HCT116 (cell line): ENCODE measurements at regions not wholly inside any gene's neighbourhood (a gene's known extent, or its start where the extent isn't known, plus 50 kb on each side); places are given as distances from the start of the nearest gene placed in this dataset.

Experiments
- ATAC-seq: fragments of 200-7000 bp; cut with Tn5 transposase; 2 replicates; pipeline ENCODE4 v1.9.1; 2020; ENCODE audit warnings: mild to moderate bottlenecking, moderate library complexity
- BruUV-seq: library from RNA; stranded (reverse); fragments of 400-500 nt; replicated peaks from 2 replicates; lab custom pipeline; 2021; lab: Mats Ljungman, UMichigan
- CTCF ChIA-PET: fragments of 300-600 bp; sonication (Branson Sonifier 250); formaldehyde crosslinking; loops from one replicate; lab custom pipeline; 2021; ENCODE audit warnings: antibody characterized with exemption; lab: Charles Lee
- POLR2A ChIA-PET: fragments of 300-600, 350-600 bp; sonication (Branson Sonifier 250); formaldehyde crosslinking; loops from one replicate; lab custom pipeline; 2021; ENCODE audit warnings: antibody characterized with exemption; lab: Charles Lee
- RAD21 ChIA-PET, 2 experiments: fragments of 300-600 bp; sonication (Branson Sonifier 250); formaldehyde crosslinking; loops; one replicate each; lab custom pipeline; 2023; ENCODE audit warnings: low total read pairs in 2 of 2; ENCODE audit not compliant: uncharacterized antibody in 2 of 2, unreplicated experiment in 2 of 2, low non-redundant PET in 1 of 2; lab: Charles Lee
- DNase-seq: peaks from one replicate; pipeline ENCODE4 v3.0.0-alpha.2; 2010; ENCODE audit warnings: low read depth, low spot score
- H2AFZ ChIP-seq: fragments of 200-600 bp; shearing (Covaris generic), sonication (generic); 2 replicates; pipeline ENCODE4 v1.6.1; 2017; ENCODE audit warnings: low read depth, mixed run types, mixed read lengths, antibody characterized with exemption, low read length; ENCODE audit not compliant: poor library complexity, severe bottlenecking
- H3K27ac ChIP-seq: 2 replicates; pipeline ENCODE4 v1.5.1; 2012; ENCODE audit warnings: low read depth, low read length
- H3K27me3 ChIP-seq: fragments of 200-600 bp; sonication (generic); 2 replicates; pipeline ENCODE4 v1.6.1; 2016; ENCODE audit warnings: mixed run types, low read length, mixed read lengths; ENCODE audit not compliant: insufficient read depth
- H3K36me3 ChIP-seq, 2 experiments: fragments of 200-500 bp in 1 of 2; fragments of 200-600 bp in 1 of 2; sonication (Bioruptor generic) in 1 of 2; sonication (generic) in 1 of 2; 2 replicates each; pipeline versions ENCODE4 v1.5.1 to v1.6.1; 2014 to 2016; ENCODE audit warnings: low read length in 2 of 2, inconsistent platforms in 1 of 2, mixed read lengths in 1 of 2, mixed run types in 1 of 2; ENCODE audit not compliant: insufficient read depth in 2 of 2, control insufficient read depth in 1 of 2
- H3K4me1 ChIP-seq, 2 experiments: fragments of 200-600 bp in 1 of 2; sonication (generic) in 1 of 2; 2 replicates each; pipeline versions ENCODE4 v1.5.1 to v1.6.1; 2012 to 2017; ENCODE audit warnings: low read length in 2 of 2, inconsistent platforms in 1 of 2, mild to moderate bottlenecking in 1 of 2, mixed read lengths in 1 of 2, mixed run types in 1 of 2, moderate library complexity in 1 of 2; ENCODE audit not compliant: insufficient read depth in 2 of 2, control insufficient read depth in 1 of 2
- H3K4me2 ChIP-seq: fragments of 200-600 bp; sonication (generic); 2 replicates; pipeline ENCODE4 v1.6.1; 2017; ENCODE audit warnings: mixed run types, low read length, mixed read lengths
- H3K4me3 ChIP-seq, 2 experiments: fragments of 200-600 bp in 1 of 2; sonication (generic) in 1 of 2; replicated peaks in 1 of 2; 2 replicates each; pipeline ENCODE4 v1.5.1; 2011 to 2016; ENCODE audit warnings: low read length in 2 of 2, control low read depth in 1 of 2, low read depth in 1 of 2, mild to moderate bottlenecking in 1 of 2, mixed read lengths in 1 of 2, mixed run types in 1 of 2
- H3K79me2 ChIP-seq: fragments of 200-600 bp; sonication (generic); 2 replicates; pipeline ENCODE4 v1.6.1; 2017; ENCODE audit warnings: mild to moderate bottlenecking, mixed run types, low read length, moderate library complexity, mixed read lengths; ENCODE audit not compliant: insufficient read depth
- H3K9ac ChIP-seq: fragments of 200-600 bp; sonication (generic); 2 replicates; pipeline ENCODE4 v1.6.1; 2016; ENCODE audit warnings: low read length, mixed read lengths
- H3K9me2 ChIP-seq: fragments of 200-600 bp; sonication (generic), shearing (Covaris generic); 2 replicates; pipeline ENCODE4 v1.6.1; 2017; ENCODE audit warnings: mixed run types, mild to moderate bottlenecking, moderate library complexity; ENCODE audit not compliant: insufficient read depth
- H3K9me3 ChIP-seq, 2 experiments: fragments of 200-500 bp in 1 of 2; fragments of 200-600 bp in 1 of 2; sonication (Bioruptor generic) in 1 of 2; sonication (generic) in 1 of 2; 2 replicates each; pipeline ENCODE4 v1.6.1; 2014 to 2017; ENCODE audit warnings: low read length in 2 of 2, mixed read lengths in 2 of 2, inconsistent platforms in 1 of 2, low read depth in 1 of 2, mild to moderate bottlenecking in 1 of 2, mixed run types in 1 of 2, moderate library complexity in 1 of 2; ENCODE audit not compliant: control insufficient read depth in 1 of 2, insufficient read depth in 1 of 2
- H4K20me1 ChIP-seq: fragments of 200-600 bp; sonication (generic), shearing (Covaris generic); 2 replicates; pipeline ENCODE4 v1.6.1; 2017; ENCODE audit warnings: mixed run types, mild to moderate bottlenecking, moderate library complexity; ENCODE audit not compliant: insufficient read depth
- ELF1 ChIP-seq: IDR thresholded peaks from 2 replicates; pipeline ENCODE4 v1.6.1; 2012; ENCODE audit warnings: low read depth, borderline replicate concordance
- EZH2 ChIP-seq: fragments of 200-600 bp; sonication (generic); IDR thresholded peaks from 2 replicates; pipeline ENCODE4 v1.6.1; 2017; ENCODE audit warnings: antibody characterized with exemption, mixed run types
- FOSL1 ChIP-seq: IDR thresholded peaks from 2 replicates; pipeline ENCODE4 v1.6.1; 2012; ENCODE audit warnings: low read depth
- JUND ChIP-seq: IDR thresholded peaks from 2 replicates; pipeline ENCODE4 v1.6.1; 2012
- POLR2A ChIP-seq: IDR thresholded peaks from 2 replicates; pipeline ENCODE4 v1.7.0; 2011; ENCODE audit warnings: borderline replicate concordance; ENCODE audit not compliant: insufficient read depth, insufficient read length; ENCODE audit errors: extremely low read depth
- POLR2AphosphoS5 ChIP-seq: IDR thresholded peaks from 2 replicates; pipeline ENCODE4 v1.6.1; 2011; ENCODE audit warnings: mild to moderate bottlenecking, low read depth, low read length, moderate library complexity
- RAD21 ChIP-seq: IDR thresholded peaks from 2 replicates; pipeline ENCODE4 v1.6.1; 2012; ENCODE audit warnings: low read depth, mild to moderate bottlenecking
- SIN3A ChIP-seq: IDR thresholded peaks from 2 replicates; pipeline ENCODE4 v1.6.1; 2012; ENCODE audit warnings: low read depth
- TCF7L2 ChIP-seq: IDR thresholded peaks from 2 replicates; pipeline ENCODE4 v1.7.0; 2011; ENCODE audit warnings: borderline replicate concordance, inconsistent platforms; ENCODE audit not compliant: insufficient read depth, insufficient read length; ENCODE audit errors: extremely low read depth
- ZFX ChIP-seq: fragments of 450-650 bp; IDR thresholded peaks from 2 replicates; pipeline ENCODE4 v1.6.1; 2017
- intact Hi-C: fragments of 100-400 bp; cut with micrococcal nuclease; formaldehyde crosslinking; loops from 2 replicates; pipeline ENCODE4 v1.10.0; 2022
- TF ChIP-seq, protein P1 (sequence below), 3 experiments: fragments of 200-600 bp in 1 of 3; sonication (generic) in 1 of 3; IDR thresholded peaks in 2 of 3; conservative IDR thresholded peaks in 1 of 3; 2 replicates each; pipeline ENCODE4 v1.5.1; 2012 to 2017; ENCODE audit warnings: low read depth in 2 of 3, low read length in 2 of 3, antibody characterized with exemption in 1 of 3, borderline replicate concordance in 1 of 3, control low read depth in 1 of 3, mild to moderate bottlenecking in 1 of 3, mixed read lengths in 1 of 3, mixed run types in 1 of 3, moderate library complexity in 1 of 3; ENCODE audit not compliant: insufficient read depth in 1 of 3
- TF ChIP-seq, protein P2 (sequence below): IDR thresholded peaks from 2 replicates; pipeline ENCODE4 v1.6.1; 2012
- TF ChIP-seq, protein P3 (sequence below): IDR thresholded peaks from 2 replicates; pipeline ENCODE4 v1.6.1; 2012

DNA sequence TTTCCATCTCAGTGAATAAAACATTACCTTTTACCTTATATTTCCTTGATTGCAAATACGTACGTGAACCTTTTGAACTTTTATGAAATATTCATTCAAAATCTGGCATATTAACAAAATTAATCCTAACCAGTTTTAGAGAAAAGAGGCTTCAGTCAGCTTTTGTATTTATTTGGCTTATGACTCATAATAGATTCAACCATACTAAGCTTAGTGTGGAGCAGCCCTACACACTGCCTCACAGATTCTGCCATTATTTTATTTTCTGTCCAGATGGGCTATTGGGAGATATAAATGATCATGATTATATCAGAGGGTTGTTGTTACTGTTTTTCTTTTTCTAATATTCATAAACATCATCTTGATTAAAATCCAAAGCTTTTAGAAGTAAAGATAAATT lies 325.5 kb downstream of the GPR37 start:
- no peak overlapping the region for H3K27ac ChIP-seq
- no peaks in the 10 kb centered on the region for H3K79me2 ChIP-seq
- H3K4me1 ChIP-seq, result no peaks in the 10 kb centered on the region
- POLR2A ChIA-PET, result no interaction called here
- no peaks in the 10 kb centered on the region for H3K36me3 ChIP-seq
- no peaks in the 10 kb centered on the region for H3K9me2 ChIP-seq
- RAD21 ChIA-PET, result no interaction called here
- H3K9me3 ChIP-seq, result no peaks in the 10 kb centered on the region
- H3K4me2 ChIP-seq, result no peak overlapping the region
- no TSS peak for BruUV-seq
- no peak overlapping the region for H3K4me3 ChIP-seq
- H2AFZ ChIP-seq, result no peak overlapping the region
- H4K20me1 ChIP-seq, result no peaks in the 10 kb centered on the region
- intact Hi-C loops, result no loop called here
- DNase-seq (no peak), ATAC-seq (no peak)
- H3K27me3 ChIP-seq, result no peaks in the 10 kb centered on the region
- CTCF ChIA-PET, result no interaction called here
- H3K9ac ChIP-seq, result no peak overlapping the region
- TF ChIP-seq, protein P1, sequence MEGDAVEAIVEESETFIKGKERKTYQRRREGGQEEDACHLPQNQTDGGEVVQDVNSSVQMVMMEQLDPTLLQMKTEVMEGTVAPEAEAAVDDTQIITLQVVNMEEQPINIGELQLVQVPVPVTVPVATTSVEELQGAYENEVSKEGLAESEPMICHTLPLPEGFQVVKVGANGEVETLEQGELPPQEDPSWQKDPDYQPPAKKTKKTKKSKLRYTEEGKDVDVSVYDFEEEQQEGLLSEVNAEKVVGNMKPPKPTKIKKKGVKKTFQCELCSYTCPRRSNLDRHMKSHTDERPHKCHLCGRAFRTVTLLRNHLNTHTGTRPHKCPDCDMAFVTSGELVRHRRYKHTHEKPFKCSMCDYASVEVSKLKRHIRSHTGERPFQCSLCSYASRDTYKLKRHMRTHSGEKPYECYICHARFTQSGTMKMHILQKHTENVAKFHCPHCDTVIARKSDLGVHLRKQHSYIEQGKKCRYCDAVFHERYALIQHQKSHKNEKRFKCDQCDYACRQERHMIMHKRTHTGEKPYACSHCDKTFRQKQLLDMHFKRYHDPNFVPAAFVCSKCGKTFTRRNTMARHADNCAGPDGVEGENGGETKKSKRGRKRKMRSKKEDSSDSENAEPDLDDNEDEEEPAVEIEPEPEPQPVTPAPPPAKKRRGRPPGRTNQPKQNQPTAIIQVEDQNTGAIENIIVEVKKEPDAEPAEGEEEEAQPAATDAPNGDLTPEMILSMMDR (IDR thresholded peaks at IDR 0.05 in 2 of 3, conservative IDR thresholded peaks at IDR 0.05 in 1 of 3; ENCODE audit: borderline replicate concordance in 1 of 3, insufficient read depth in 1 of 3, low read depth in 2 of 3, low read length in 2 of 3), result no peak

DNA sequence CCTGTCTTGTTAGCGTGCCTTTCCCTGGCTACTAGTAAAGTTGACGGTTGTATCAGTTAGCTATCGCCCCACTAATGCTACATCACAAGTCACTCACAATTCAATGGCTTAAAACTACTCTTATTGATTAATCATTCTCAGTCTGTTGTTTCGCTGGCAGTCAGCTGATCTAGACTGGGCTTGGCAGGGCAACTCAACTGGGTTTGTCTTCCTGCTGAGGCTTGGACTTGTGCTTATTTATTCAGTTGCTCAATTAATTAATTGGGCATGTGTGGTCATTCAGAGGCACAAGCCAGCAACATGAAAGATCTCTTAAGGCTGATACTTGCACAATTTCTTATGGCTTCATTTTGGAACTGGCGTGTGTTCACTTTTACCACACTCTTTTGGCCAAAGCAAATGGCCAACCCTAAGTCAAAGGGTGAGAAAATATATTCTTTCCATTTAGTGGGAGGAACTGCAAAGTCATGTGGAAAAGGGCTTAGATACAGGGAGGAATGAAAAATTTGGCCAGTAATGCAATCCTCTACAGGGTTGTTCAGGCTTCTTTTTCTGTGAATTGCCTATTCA lies 333.5 kb downstream of the GPR37 start:
- DNase-seq (no peak), ATAC-seq (no peak)
- intact Hi-C loops, result no loop called here
- no peak overlapping the region for H2AFZ ChIP-seq
- CTCF ChIA-PET, result no interaction called here
- no peak overlapping the region for H3K9ac ChIP-seq
- H3K4me1 ChIP-seq, result no peaks in the 10 kb centered on the region
- no peak overlapping the region for H3K27ac ChIP-seq
- H3K27me3 ChIP-seq, result no peaks in the 10 kb centered on the region
- H3K4me2 ChIP-seq, result no peak overlapping the region
- TF ChIP-seq, protein P2, sequence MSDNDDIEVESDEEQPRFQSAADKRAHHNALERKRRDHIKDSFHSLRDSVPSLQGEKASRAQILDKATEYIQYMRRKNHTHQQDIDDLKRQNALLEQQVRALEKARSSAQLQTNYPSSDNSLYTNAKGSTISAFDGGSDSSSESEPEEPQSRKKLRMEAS, result no peak
- TF ChIP-seq EZH2 (no peak), SIN3A (no peak), ELF1 (no peak), POLR2A (no peak), RAD21 (no peak), FOSL1 (no peak), JUND (no peak), ZFX (no peak), POLR2AphosphoS5 (no peak), TCF7L2 (no peak)
- TF ChIP-seq, protein P1 (IDR thresholded peaks at IDR 0.05 in 2 of 3, conservative IDR thresholded peaks at IDR 0.05 in 1 of 3; ENCODE audit: borderline replicate concordance in 1 of 3, insufficient read depth in 1 of 3, low read depth in 2 of 3, low read length in 2 of 3), result no peak
- TF ChIP-seq, protein P3, sequence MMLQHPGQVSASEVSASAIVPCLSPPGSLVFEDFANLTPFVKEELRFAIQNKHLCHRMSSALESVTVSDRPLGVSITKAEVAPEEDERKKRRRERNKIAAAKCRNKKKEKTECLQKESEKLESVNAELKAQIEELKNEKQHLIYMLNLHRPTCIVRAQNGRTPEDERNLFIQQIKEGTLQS, result no peak
- no peaks in the 10 kb centered on the region for H3K79me2 ChIP-seq
- no peaks in the 10 kb centered on the region for H3K36me3 ChIP-seq
- POLR2A ChIA-PET, result no interaction called here
- RAD21 ChIA-PET, result no interaction called here
- H3K9me3 ChIP-seq, result no peaks in the 10 kb centered on the region
- H3K9me2 ChIP-seq, result no peaks in the 10 kb centered on the region
- no TSS peak for BruUV-seq
- H4K20me1 ChIP-seq, result no peaks in the 10 kb centered on the region; the same call in 1 of the 2 replicates
- no peak overlapping the region for H3K4me3 ChIP-seq
